Lung (tissue), 9 donors: ENCODE measurements at regions not wholly inside any gene's neighbourhood (a gene's known extent, or its start where the extent isn't known, plus 50 kb on each side); places are given as distances from the start of the nearest gene placed in this dataset.
"Not testable (repeated sequence)": the region's sequence is repeated elsewhere in the genome, so short reads cannot be mapped to it uniquely, and the experiment has no call there.

Source experiments
- ATAC-seq: fragments of 200-7000 bp; cut with Tn5 transposase; one replicate; pipeline ENCODE4 v1.9.1; 2020; ENCODE audit warnings: moderate number of reproducible peaks; ENCODE audit not compliant: insufficient read depth, low FRiP score
- DNase-seq, 3 donors: peaks; one replicate each; pipeline ENCODE4 v3.0.0-alpha.2; 2013 to 2017
- H3K27ac ChIP-seq, 2 donors: one replicate each; pipeline ENCODE4 v1.5.1; 2013; ENCODE audit warnings: mild to moderate bottlenecking in 2 of 2, moderate library complexity in 2 of 2, control low read depth in 1 of 2, inconsistent platforms in 1 of 2, low read depth in 1 of 2, low read length in 1 of 2
- H3K27me3 ChIP-seq, 3 donors: one replicate each; pipeline ENCODE4 v1.5.1; 2013; ENCODE audit warnings: low read length in 2 of 3; ENCODE audit not compliant: control insufficient read depth in 3 of 3, insufficient read depth in 3 of 3
- H3K36me3 ChIP-seq, 4 donors: one replicate each; pipeline ENCODE4 v1.5.1; 2013; ENCODE audit warnings: low read length in 4 of 4, mild to moderate bottlenecking in 1 of 4, moderate library complexity in 1 of 4; ENCODE audit not compliant: control insufficient read depth in 4 of 4, insufficient read depth in 4 of 4
- H3K4me1 ChIP-seq, 5 donors: one replicate each; pipeline ENCODE4 v1.5.1; 2013; ENCODE audit warnings: low read length in 5 of 5, mild to moderate bottlenecking in 2 of 5, moderate library complexity in 1 of 5; ENCODE audit not compliant: control insufficient read depth in 5 of 5, insufficient read depth in 5 of 5
- H3K4me3 ChIP-seq: one replicate; pipeline ENCODE4 v1.5.1; 2013; ENCODE audit warnings: mild to moderate bottlenecking, control low read depth, moderate library complexity
- H3K9ac ChIP-seq, 2 donors: one replicate each; pipeline ENCODE4 v1.5.1; 2013; ENCODE audit warnings: low read length in 2 of 2, control low read depth in 1 of 2; ENCODE audit not compliant: insufficient read depth in 1 of 2
- H3K9me3 ChIP-seq, 4 donors: one replicate each; pipeline ENCODE4 v1.5.1; 2013; ENCODE audit warnings: low read length in 3 of 4, mild to moderate bottlenecking in 1 of 4, moderate library complexity in 1 of 4; ENCODE audit not compliant: control insufficient read depth in 4 of 4, insufficient read depth in 3 of 4
- WGBS, 2 donors: extraction: QIAGEN DNeasy Blood & Tissue Kit; methylation state at CpG; one replicate each; pipeline ENCODE4 v1.1.7; 2013; 5-methylcytosine and 5-hydroxymethylcytosine counted together
- donor health status: Bipolar disorder and iron deficiency.
- donor health status: healthy.
- donor health status: DM: yes; HTN: yes; CAD: no.

DNA sequence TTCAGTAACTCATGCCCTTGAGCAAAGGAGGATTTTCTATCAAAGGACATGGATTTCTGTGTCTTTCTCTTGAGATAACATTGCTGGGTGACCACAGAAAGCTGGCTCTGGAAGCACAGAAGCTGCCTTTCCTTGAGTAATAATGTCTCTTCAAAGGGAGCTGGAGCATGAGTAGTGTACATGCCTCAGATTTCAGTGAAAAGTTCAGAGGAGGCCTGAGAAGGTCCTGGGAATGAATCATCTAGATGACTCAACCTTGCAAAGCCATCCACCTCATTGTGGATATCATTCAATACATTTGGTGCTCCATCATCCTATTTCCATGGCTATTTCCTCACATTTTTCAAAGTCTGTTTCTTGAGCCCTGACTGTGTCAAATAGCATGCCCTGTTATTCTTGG lies 125.1 kb upstream of the POTEB3 start:
- DNase-seq, H3K36me3 ChIP-seq, H3K4me1 ChIP-seq, H3K4me3 ChIP-seq, H3K9me3 ChIP-seq, ATAC-seq, H3K27me3 ChIP-seq, H3K27ac ChIP-seq, H3K9ac ChIP-seq: not testable (repeated sequence)

GRCh38 chr15:21551809-21552208 lies 111.5 kb upstream of the POTEB3 start:
- not testable (repeated sequence) for H3K27me3 ChIP-seq, H3K4me1 ChIP-seq, H3K27ac ChIP-seq, H3K4me3 ChIP-seq, H3K9ac ChIP-seq, H3K36me3 ChIP-seq, H3K9me3 ChIP-seq, DNase-seq, ATAC-seq
- WGBS, 2 donors: no CpG with 5 or more reads among the region's 1 CpG

DNA sequence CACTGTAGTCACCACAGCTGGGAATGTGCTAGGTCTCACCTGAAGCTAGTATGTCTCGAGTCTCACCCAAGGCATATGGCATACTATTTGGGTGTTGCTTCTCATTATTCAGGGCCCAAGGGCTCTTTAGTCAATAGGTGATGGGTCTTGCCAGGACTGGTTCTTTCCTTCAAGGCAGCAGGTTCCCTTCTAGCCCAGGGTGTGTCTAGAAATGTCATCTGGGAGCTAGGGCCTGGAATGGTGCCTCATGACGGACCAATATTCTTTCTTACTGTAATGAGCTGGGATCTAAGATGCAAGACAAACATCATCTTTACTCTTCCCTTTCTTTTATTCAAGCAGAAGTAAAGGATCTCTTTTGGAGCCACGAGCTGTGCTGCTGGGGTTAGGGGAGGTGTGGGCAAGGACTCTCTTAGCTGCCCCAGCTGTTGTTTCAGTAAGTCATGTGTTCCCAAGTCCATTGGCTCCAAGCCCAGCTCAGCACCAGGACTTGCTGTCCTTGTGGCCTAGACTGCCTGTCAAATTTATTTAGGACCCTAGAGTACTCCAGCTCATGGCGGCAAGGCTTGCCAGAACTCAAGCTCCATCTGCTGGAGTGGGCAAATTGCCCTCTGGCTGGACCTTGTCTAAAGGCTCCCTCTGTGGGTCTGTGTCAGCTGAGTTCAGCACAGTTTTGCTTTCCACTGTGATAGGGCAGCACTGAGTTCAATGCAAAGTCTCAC lies 106.0 kb upstream of the POTEB3 start:
- not testable (repeated sequence) for DNase-seq, H3K27ac ChIP-seq, H3K4me1 ChIP-seq, H3K9me3 ChIP-seq, H3K36me3 ChIP-seq, ATAC-seq, H3K9ac ChIP-seq, H3K27me3 ChIP-seq, H3K4me3 ChIP-seq
- WGBS, 2 donors: 39 to 66% methylated on average over 2 of the region's 4 CpGs

DNA sequence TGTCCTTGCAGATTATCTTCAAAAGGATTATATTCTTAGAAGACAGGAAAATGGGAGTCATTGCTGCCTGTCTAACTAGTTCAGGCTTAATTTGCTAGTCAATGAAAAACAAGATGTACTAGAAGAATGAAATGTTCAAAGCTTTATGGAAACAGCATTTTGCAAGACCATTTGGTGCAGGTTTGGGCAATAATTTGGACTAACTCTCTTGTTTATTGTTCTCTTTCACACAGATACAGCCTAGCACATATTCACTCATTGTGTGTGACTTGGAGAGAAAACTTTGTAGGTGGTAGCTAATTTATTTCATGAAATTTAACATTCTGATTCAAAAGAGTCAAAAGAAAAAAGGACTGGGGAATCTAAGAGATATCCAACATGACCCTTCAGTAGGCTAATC lies 92.5 kb upstream of the POTEB3 start:
- not testable (repeated sequence) for H3K4me1 ChIP-seq, H3K27ac ChIP-seq, H3K36me3 ChIP-seq, H3K27me3 ChIP-seq, H3K9me3 ChIP-seq, DNase-seq, H3K4me3 ChIP-seq, H3K9ac ChIP-seq, ATAC-seq

- 93% methylated on average over 4 of the region's 17 CpGs; no CpG with 5 or more reads in 1 of the 2 donors for WGBS, 2 donors
- H3K9ac ChIP-seq, DNase-seq, H3K4me1 ChIP-seq, ATAC-seq, H3K27me3 ChIP-seq, H3K9me3 ChIP-seq, H3K4me3 ChIP-seq, H3K36me3 ChIP-seq, H3K27ac ChIP-seq: not testable (repeated sequence)
Measured at GRCh38 chr15:21516248-21516647, 75.9 kb upstream of the POTEB3 start.

DNA sequence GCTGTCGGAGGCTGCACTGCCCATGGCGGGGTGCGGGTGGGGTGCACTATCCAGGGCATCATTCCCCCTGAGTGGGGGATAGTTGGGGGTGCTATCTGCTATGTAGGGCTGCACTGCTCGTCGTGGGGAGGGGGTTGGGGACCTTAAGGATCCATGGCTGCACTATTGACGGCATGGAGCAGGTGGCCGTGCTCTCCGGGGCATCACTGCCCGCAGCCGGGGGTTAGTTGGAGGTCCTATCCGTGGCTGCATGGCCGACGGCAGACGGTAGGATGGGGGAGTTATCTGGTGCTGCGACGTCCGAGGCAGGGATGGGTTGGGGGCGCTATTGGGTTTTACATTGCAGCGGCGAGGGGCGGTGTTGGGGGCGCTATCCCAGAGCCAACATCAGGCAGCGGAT lies 75.0 kb upstream of the POTEB3 start:
- H3K27me3 ChIP-seq, H3K4me3 ChIP-seq, H3K9me3 ChIP-seq, ATAC-seq, H3K4me1 ChIP-seq, H3K36me3 ChIP-seq, H3K27ac ChIP-seq, H3K9ac ChIP-seq, DNase-seq: not testable (repeated sequence)
- no CpG with 5 or more reads among the region's 23 CpGs for WGBS, 2 donors

DNA sequence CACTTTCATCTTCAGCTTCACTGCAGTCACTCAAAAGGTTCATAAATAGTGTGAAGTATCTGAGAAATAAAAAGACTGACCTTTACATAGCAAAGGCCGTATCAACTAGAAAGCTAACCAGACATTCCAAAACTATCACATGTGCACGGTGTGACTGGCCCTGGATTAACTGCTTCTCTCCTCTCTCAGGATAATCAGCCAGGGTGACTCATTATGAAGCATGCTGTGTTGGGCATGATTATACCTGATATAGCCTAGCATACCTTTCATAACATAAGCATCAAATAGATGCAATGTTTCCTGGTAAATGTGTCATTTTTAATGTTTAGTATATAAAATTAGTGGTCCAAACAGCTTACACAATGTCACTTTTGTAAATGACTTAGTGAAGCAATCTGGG lies 62.7 kb upstream of the POTEB3 start:
- H3K9me3 ChIP-seq, H3K4me1 ChIP-seq, H3K4me3 ChIP-seq, H3K36me3 ChIP-seq, H3K9ac ChIP-seq, DNase-seq, H3K27me3 ChIP-seq, H3K27ac ChIP-seq, ATAC-seq: not testable (repeated sequence)
- WGBS, 2 donors: no CpG with 5 or more reads among the region's 2 CpGs
